GM12878 (cell line): ENCODE measurements at regions not wholly inside any gene's neighbourhood (a gene's known extent, or its start where the extent isn't known, plus 50 kb on each side); places are given as distances from the start of the nearest gene placed in this dataset.
"Not testable (repeated sequence)": the region's sequence is repeated elsewhere in the genome, so short reads cannot be mapped to it uniquely, and the experiment has no call there.

Source experiments
- JUNB ChIP-seq: IDR thresholded peaks from 2 replicates; pipeline ENCODE4 v1.6.1; 2016; ENCODE audit warnings: antibody characterized with exemption, mild to moderate bottlenecking
- MEF2A ChIP-seq: IDR thresholded peaks from 2 replicates; pipeline ENCODE4 v1.6.1; 2011; ENCODE audit warnings: low read depth, mild to moderate bottlenecking, low read length, moderate library complexity; ENCODE audit not compliant: insufficient read depth
- RB1 ChIP-seq: fragments of 450-650 bp; formaldehyde crosslinking; IDR thresholded peaks from 2 replicates; pipeline ENCODE4 v1.6.1; 2017; ENCODE audit warnings: mild to moderate bottlenecking, borderline replicate concordance
- REST ChIP-seq: IDR thresholded peaks from 2 replicates; pipeline ENCODE4 v1.6.1; 2012; ENCODE audit warnings: mild to moderate bottlenecking, low read depth, low read length
- SIX5 ChIP-seq: IDR thresholded peaks from 2 replicates; pipeline ENCODE4 v1.6.1; 2011; ENCODE audit warnings: mild to moderate bottlenecking, low read depth, low read length, moderate library complexity; ENCODE audit not compliant: severe bottlenecking

DNA sequence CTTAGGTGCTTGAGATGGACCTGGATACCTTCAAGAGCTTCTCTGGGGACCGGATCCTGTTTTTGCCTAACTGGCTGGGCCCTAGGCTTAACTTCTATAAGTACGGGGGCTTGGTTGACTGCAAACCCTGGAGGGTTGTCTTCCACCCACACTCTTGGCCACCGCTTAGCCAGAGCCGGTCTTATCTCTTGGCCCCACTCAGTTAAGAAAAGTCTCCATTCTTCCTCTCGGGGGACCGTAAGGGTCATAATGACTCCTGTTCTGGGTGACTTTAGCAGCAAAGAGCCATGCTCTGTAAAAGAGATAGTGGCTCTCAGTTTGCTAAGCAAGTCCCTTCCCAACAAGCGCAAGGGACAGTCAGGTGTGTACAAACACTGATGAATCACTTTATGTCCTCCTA lies 153.2 kb downstream of the UNC93B1 start:
- TF ChIP-seq REST, JUNB, RB1, MEF2A, SIX5: not testable (repeated sequence)
